Caco-2 (cell line): ENCODE measurements at regions not wholly inside any gene's neighbourhood (a gene's known extent, or its start where the extent isn't known, plus 50 kb on each side); places are given as distances from the start of the nearest gene placed in this dataset.

Experiments
- BruUV-seq: library from RNA; stranded (reverse); fragments of 400-500 nt; replicated peaks from 2 replicates; lab custom pipeline; 2021; lab: Mats Ljungman, UMichigan
- CTCF ChIA-PET: fragments of 300-600 bp; sonication (Branson Sonifier 250); formaldehyde crosslinking; loops from one replicate; lab custom pipeline; 2022; ENCODE audit warnings: antibody characterized with exemption; lab: Charles Lee
- POLR2A ChIA-PET: fragments of 300-600 bp; sonication (Branson Sonifier 250); formaldehyde crosslinking; loops from one replicate; lab custom pipeline; 2022; ENCODE audit warnings: antibody characterized with exemption; lab: Charles Lee
- DNase-seq, 2 experiments: peaks; one replicate each; pipeline versions ENCODE4 v3.0.0 to v3.0.0-alpha.2; 2020 to 2022
- H3K27me3 ChIP-seq: replicated peaks from 2 replicates; pipeline ENCODE4 v1.6.0; 2011; ENCODE audit warnings: low read length; ENCODE audit not compliant: control insufficient read depth, insufficient read depth
- H3K36me3 ChIP-seq: 2 replicates; pipeline ENCODE4 v1.5.1; 2011; ENCODE audit warnings: low read length; ENCODE audit not compliant: control insufficient read depth, insufficient read depth
- H3K4me1 ChIP-seq: fragments of 250-450 bp; sonication (Bioruptor Pico); 2 replicates; pipeline ENCODE4 v1.5.1; 2020; ENCODE audit warnings: mild to moderate bottlenecking
- H3K4me3 ChIP-seq: 2 replicates; pipeline ENCODE4 v1.5.1; 2011; ENCODE audit warnings: low read depth, mild to moderate bottlenecking, control low read depth, low read length
- H3K9me3 ChIP-seq: fragments of 250-450 bp; sonication (Bioruptor Pico); 2 replicates; pipeline ENCODE4 v1.5.1; 2020; ENCODE audit warnings: mild to moderate bottlenecking, moderate library complexity
- H3K27ac Mint-ChIP-seq: one replicate; pipeline ENCODE4 v1.8.0; 2022; ENCODE audit warnings: mixed read lengths; ENCODE audit not compliant: unreplicated experiment
- H3K27me3 Mint-ChIP-seq: one replicate; pipeline ENCODE4 v1.8.0; 2022; ENCODE audit warnings: mixed read lengths; ENCODE audit not compliant: insufficient read depth, unreplicated experiment
- H3K36me3 Mint-ChIP-seq: one replicate; pipeline ENCODE4 v1.8.0; 2022; ENCODE audit warnings: mild to moderate bottlenecking, mixed read lengths; ENCODE audit not compliant: insufficient read depth, unreplicated experiment
- H3K4me1 Mint-ChIP-seq: one replicate; pipeline ENCODE4 v1.8.0; 2022; ENCODE audit warnings: low read depth, mixed read lengths; ENCODE audit not compliant: unreplicated experiment
- H3K4me3 Mint-ChIP-seq: one replicate; pipeline ENCODE4 v1.8.0; 2022; ENCODE audit warnings: mild to moderate bottlenecking, moderate library complexity, mixed read lengths; ENCODE audit not compliant: unreplicated experiment
- H3K9me3 Mint-ChIP-seq: one replicate; pipeline ENCODE4 v1.8.0; 2022; ENCODE audit warnings: mixed read lengths; ENCODE audit not compliant: unreplicated experiment
- CTCF ChIP-seq, 2 experiments: fragments of 200-600 bp in 1 of 2; IDR thresholded peaks; 1 replicate in 1 of 2; 2 replicates in 1 of 2; pipeline versions ENCODE4 v1.5.1 to v1.8.0; 2011 to 2022; ENCODE audit warnings: antibody characterized with exemption in 1 of 2, control low read depth in 1 of 2, inconsistent platforms in 1 of 2, low read depth in 1 of 2, low read length in 1 of 2, mild to moderate bottlenecking in 1 of 2, moderate library complexity in 1 of 2; ENCODE audit not compliant: insufficient read depth in 1 of 2, severe bottlenecking in 1 of 2, unreplicated experiment in 1 of 2
- intact Hi-C: fragments of 100-400 bp; cut with micrococcal nuclease; formaldehyde crosslinking; loops from one replicate; pipeline ENCODE4 v1.10.0; 2022; ENCODE audit not compliant: unreplicated experiment

DNA sequence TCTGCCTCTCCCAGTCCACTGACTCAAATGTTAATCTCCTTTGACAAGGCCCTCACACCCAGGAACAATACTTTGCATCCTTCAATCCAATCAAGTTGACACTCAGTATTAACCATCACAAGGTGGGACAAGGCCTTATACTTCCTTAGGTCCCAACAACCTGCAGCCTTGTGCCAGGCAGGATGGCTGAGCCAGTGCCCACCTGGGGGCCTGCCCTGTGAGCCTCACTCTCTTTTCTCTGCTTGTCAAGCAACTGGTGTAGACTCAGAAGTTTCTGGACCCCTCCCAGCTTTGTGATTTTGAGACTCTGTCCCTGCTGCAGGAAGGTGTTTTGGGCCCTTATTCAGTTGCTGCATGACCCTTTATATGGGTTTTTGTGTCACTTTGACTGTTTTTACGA lies 310.0 kb upstream of the C1orf174 start:
- Mint-ChIP-seq H3K27me3 (peaks cover 5% of the 10 kb centered on the region), H3K36me3 (no peaks in the 10 kb centered on the region), H3K4me3 (no peak overlapping the region), H3K4me1 (no peaks in the 10 kb centered on the region), H3K9me3 (no peaks in the 10 kb centered on the region), H3K27ac (no peak overlapping the region)
- no peaks in the 10 kb centered on the region for H3K9me3 ChIP-seq
- H3K36me3 ChIP-seq: no peaks in the 10 kb centered on the region
- no peak for DNase-seq
- intact Hi-C loops: no loop called here
- no peak for TF ChIP-seq CTCF (IDR thresholded peaks at IDR 0.05; ENCODE audit: insufficient read depth in 1 of 2, low read depth in 1 of 2, low read length in 1 of 2, severe bottlenecking in 1 of 2, unreplicated experiment in 1 of 2)
- H3K4me1 ChIP-seq: no peaks in the 10 kb centered on the region
- BruUV-seq: no TSS peak
- ChIA-PET CTCF (no interaction called here), POLR2A (no interaction called here)
- no peaks in the 10 kb centered on the region; the same call in 1 of the 2 replicates for H3K27me3 ChIP-seq
- no peak overlapping the region for H3K4me3 ChIP-seq

- Mint-ChIP-seq H3K4me3 (no peak overlapping the region), H3K9me3 (no peaks in the 10 kb centered on the region), H3K36me3 (no peaks in the 10 kb centered on the region), H3K4me1 (no peaks in the 10 kb centered on the region), H3K27me3 (peaks cover 12% of the 10 kb centered on the region), H3K27ac (no peak overlapping the region)
- Histone ChIP-seq H3K36me3 (no peaks in the 10 kb centered on the region), H3K27me3 (no peaks in the 10 kb centered on the region), H3K4me3 (no peak overlapping the region), H3K9me3 (no peaks in the 10 kb centered on the region), H3K4me1 (no peaks in the 10 kb centered on the region)
- ChIA-PET POLR2A (no interaction called here), CTCF (no interaction called here)
- intact Hi-C loops: no loop called here
- TF ChIP-seq CTCF (IDR thresholded peaks at IDR 0.05; ENCODE audit: insufficient read depth in 1 of 2, low read depth in 1 of 2, low read length in 1 of 2, severe bottlenecking in 1 of 2, unreplicated experiment in 1 of 2): no peak
- BruUV-seq: no TSS peak
- DNase-seq: no peak
Observed at GRCh38 chr1:4212796-4213195, 312.7 kb upstream of the C1orf174 start.

DNA sequence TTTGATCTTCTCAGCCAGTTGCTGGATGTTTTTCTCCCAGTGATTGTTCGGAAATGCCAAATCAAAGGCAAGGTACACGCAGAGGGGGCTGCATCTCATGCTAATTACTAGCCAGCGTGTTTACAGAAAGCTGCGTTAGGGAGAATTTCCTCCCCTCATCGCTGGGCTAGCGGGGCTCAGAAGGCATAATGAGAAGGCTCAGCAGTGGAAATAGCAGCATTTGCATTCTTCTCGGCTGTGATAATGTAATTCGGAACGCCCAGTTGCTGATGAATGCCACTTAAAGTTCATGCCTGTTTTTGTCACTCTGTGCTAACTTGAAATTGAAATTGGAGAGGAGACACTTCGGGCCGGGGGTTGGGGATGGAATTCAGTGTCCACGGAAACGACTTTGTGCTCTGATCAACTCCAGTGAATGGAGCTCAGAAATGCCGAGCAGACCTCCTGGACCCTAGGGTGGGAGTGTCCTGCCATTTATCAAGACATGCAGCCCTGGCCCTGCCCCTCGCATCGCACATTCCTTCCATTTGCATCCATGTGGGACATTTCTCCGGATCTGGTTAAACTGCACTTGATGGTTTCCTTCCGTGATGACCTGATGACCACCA lies 313.4 kb upstream of the C1orf174 start:
- Histone ChIP-seq H3K4me1 (no peaks in the 10 kb centered on the region), H3K36me3 (no peaks in the 10 kb centered on the region), H3K27me3 (no peaks in the 10 kb centered on the region), H3K4me3 (no peak overlapping the region), H3K9me3 (no peaks in the 10 kb centered on the region)
- no peaks in the 10 kb centered on the region for H3K4me1 Mint-ChIP-seq
- H3K4me3 Mint-ChIP-seq: no peak overlapping the region
- ChIA-PET POLR2A (no interaction called here), CTCF (no interaction called here)
- no peaks in the 10 kb centered on the region for H3K9me3 Mint-ChIP-seq
- H3K36me3 Mint-ChIP-seq: no peaks in the 10 kb centered on the region
- peaks cover 12% of the 10 kb centered on the region for H3K27me3 Mint-ChIP-seq
- H3K27ac Mint-ChIP-seq: no peak overlapping the region
- intact Hi-C loops: no loop called here
- DNase-seq: no peak
- BruUV-seq: no TSS peak
- TF ChIP-seq CTCF (IDR thresholded peaks at IDR 0.05; ENCODE audit: insufficient read depth in 1 of 2, low read depth in 1 of 2, low read length in 1 of 2, severe bottlenecking in 1 of 2, unreplicated experiment in 1 of 2): no peak
